GM21529 (cell line): ENCODE measurements at regions not wholly inside any gene's neighbourhood (a gene's known extent, or its start where the extent isn't known, plus 50 kb on each side); places are given as distances from the start of the nearest gene placed in this dataset.

ENCODE experiments used
- ATAC-seq: cut with Tn5 transposase; IDR thresholded peaks from one replicate; pipeline ENCODE4 v1.9.1; 2021; ENCODE audit not compliant: unreplicated experiment

DNA sequence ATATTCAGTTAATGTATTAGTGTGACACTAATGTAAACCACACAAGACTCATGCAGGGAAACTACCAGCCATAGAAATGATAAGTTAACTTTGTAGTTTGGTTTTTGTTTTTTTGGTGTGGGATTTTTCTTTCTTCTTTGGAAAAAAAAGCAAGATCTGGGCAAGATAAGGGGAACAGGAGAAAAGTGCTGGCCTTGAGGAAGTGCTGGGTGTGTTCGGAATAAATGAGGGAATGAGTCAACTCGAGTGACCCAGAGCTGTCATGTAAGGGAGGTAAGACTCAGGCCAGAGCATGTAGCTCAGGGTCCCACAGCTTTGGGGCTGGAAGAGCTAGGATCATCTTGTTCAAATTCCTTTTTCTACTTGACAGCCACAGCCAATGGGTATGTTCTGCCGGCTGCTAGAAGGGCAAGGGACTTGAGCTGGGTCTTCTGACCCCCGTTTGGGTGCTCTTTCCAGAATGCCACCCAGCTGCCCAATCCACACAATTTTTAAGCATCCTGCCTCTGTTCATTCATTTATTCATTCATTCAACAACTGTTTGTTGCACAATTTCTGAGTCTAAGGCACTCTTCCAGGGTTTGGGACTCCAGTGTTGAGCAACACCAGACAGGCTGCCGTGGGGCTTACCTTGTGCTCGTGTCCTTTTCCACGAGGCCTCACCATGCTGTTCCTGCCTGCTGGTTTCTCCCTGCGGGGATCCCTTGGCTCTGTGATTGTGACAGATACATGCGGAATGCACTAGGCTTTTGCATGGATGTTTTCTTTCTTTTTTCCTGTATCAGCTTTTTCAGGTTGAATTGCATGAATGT, 54.5 kb downstream of the CLDN34 start:
- no peak for ATAC-seq

GRCh38 chrX:10022273-10022541, 55.0 kb downstream of the CLDN34 start:
- ATAC-seq, result no peak

DNA sequence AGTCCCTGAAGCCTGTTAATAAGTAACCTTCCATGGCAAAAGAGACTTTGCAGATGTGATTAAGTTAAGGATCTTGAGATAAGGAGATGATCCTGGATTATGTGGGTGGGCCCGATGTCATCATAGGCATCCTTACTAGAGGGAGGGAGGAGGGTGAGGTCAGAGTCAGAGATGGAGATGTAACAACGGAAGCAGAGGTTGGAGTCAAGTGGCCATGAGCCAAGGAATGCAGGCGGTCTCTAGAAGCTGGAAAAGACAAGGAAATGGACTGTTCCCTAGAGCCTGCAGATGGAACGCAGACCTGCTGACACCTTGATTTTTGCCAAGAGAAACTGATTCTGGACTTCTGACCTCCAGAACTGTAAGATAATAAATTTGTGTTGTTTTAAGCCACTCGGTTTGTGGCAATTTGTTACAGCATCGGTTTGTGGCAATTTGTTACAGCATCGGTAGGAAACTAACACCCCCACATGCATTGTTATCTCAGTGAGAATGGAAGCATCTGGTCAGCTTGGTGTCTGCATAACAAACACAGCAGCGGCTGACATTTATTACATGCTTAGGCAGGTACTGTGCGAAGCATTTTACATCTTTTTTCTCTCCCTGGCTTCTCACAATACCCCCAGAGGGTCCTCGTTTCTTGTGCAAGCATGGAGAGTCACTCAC, 55.6 kb downstream of the CLDN34 start:
- ATAC-seq, result no peak

- no peak for ATAC-seq
Observed at GRCh38 chrX:10023821-10024220, 56.7 kb downstream of the CLDN34 start.

DNA sequence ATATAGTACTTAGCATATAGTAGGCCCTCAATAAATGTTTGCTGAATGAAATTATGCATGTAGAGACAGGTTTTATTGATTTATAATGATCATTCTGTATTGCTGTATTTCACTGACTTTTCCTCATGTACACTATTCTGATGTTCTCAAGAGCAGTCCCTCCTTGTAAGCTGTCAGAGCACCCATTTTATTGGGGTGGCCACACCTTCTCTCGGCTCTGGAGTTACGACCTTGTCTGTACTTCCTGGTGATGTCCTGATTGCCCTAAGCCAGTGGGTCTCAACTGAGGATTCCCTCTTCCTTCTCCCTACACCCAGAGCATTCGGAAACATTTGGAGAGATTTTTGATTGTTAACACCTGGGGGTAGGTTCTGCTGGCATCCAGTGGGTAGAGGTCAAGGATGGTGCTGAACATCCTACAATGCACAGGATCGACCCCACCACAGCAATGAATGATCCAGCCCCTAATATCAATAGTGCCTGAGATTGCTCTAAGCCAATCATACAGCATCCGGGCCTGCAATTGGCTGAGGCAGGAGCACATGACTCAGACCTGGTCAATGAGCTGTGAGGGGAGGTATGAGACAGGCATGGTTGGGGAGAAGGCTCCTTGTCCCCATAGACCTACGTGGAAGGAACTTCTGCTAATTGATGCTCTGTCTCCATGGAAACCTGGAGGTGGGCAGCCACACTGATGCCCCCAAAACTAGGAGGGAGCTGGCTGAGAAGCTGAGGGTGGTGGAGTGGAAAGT, 58.8 kb downstream of the CLDN34 start:
- no peak for ATAC-seq

DNA sequence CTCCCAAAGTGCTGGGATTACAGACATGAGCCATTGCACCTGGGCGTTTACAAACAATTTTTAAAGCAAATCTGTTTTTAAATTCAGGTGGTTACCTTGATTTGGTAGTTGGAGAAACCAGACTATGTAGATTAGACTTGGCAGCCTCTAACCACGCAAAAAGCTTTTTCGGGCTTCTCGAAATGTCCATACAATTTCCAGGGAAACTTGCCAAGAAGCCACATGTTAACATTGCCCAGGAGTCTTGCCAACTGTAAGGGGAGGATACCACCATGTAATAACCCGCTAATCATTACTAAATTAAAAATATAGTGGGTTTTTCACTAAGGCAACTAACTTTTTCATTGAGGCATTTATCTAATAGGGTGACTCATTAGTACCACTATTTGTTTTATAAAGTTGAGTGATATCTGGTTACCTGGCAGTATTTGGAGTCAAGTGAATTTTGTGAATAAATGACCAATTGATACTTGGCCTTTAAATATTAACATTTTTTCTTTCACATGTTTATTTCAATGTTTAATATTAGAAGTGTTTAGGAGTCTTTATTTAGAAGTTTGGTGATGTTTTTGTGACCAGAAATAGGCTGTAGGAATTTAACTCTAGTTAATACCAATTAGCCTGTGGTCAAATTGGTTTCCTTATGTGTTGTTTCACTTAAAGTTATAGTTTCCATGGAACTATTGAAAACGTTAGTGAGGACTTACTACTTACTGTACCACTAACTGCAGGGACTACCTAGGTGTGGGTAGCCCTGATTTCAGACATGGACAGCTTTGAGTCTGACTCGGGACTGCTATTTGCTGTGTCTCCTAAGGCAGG, 61.3 kb downstream of the CLDN34 start:
- no peak for ATAC-seq

DNA sequence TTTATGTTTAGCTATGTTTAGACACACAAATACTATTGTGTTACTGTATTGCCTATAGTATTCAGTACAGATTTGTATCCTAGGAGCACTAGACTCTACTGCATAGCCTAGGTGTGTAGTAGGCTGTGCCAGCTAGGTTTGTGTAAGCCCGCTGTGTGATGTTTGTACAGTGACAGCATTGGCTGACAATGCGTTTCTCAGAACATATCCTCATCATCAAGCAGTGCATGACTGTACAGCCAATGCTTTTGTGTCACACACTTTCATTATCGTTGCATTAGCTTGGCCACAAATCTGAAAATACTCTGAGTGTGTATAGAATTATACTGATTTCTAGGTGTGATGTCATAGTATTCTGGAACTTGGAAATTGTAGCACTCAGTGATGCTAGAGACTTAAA, 63.4 kb downstream of the CLDN34 start:
- ATAC-seq, result no peak

DNA sequence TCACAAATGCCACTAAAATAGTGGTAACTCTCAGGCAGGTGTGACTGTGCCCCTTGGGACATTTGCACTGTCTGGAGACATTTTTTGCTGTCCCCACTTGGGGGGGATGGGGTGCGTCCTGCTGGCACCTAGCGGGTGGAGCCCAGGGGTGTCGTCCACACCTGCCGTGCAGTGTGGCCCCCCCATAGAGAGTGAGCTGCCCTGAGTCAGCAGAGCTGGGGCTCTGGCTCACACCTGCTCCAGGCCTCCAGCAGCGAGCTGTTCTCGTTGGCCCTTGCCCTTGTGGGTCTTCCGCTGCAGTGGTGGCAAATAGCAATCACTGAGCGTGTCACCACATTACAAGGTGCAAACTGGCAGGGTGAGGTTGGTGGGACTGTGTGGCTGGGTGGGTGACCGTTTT, 64.6 kb downstream of the CLDN34 start:
- no peak for ATAC-seq

- no peak for ATAC-seq
Observed at GRCh38 chrX:10032147-10032546, 65.0 kb downstream of the CLDN34 start.

GRCh38 chrX:10033375-10034007, 66.3 kb downstream of the CLDN34 start:
- no peak for ATAC-seq

GRCh38 chrX:10034740-10035260, 67.6 kb downstream of the CLDN34 start:
- ATAC-seq, result no peak

DNA sequence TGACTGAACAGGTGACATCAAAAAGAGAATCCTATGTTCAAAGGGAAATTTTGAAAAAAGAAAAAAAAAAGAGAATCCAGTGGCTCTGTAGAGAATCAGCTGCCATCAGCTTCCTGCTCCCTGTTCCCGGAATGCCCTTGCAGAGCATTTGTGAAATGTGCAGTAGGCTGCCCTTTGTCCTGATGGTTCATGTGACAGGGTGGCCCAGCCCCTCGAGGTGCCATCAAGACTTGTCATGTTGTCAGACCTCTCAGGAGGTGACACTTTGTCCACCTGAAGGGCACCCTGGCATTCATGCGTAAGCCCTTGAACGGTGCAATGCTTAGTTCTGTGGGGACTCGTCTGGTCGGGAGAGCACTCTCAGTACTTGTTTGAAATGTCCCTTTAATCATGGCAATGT, 71.4 kb downstream of the CLDN34 start:
- no peak for ATAC-seq

GRCh38 chrX:10039821-10040793, 72.9 kb downstream of the CLDN34 start:
- ATAC-seq, result no peak

DNA sequence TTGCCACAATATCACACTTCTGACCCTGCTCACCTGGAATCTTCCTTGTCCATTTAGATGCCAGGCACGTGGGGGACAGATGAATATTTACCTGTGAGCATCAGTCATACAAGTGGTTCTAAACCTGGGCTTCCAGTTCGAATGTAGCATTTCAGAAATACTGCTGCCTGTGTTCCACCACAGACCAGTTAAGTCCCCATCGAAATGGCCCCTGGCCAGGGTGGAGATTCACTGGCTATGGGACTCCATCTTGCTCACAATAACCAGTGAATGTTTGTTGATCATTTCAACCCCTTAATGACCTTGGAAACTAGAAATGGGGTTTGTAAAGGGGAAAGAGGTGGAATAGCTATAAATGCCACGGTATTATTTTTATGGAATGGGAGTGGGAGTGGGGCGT, 73.8 kb downstream of the CLDN34 start:
- ATAC-seq, result no peak

DNA sequence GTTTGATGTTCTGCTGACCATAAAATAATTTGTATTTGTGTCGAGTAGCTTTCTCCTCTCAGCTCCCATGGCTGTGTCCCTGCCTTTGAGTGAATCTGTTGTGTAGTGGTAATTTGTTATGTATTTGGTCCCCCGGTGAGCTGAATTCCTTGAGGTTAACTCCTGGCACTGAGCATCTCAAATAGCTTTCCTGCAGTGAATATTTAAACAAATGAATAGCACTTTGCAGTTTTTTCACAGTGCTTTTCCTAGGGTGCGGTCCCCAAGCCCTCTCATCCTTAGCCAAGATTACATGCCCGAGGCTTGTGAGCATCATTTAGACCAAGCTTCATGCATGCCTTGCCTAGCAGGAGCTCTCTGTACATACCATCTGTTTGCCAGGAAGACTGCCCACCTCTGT, 74.2 kb downstream of the CLDN34 start:
- no peak for ATAC-seq

- ATAC-seq, result no peak
Observed at GRCh38 chrX:10042055-10042454, 74.9 kb downstream of the CLDN34 start.

GRCh38 chrX:10043386-10043785, 76.2 kb downstream of the CLDN34 start:
- ATAC-seq, result no peak

DNA sequence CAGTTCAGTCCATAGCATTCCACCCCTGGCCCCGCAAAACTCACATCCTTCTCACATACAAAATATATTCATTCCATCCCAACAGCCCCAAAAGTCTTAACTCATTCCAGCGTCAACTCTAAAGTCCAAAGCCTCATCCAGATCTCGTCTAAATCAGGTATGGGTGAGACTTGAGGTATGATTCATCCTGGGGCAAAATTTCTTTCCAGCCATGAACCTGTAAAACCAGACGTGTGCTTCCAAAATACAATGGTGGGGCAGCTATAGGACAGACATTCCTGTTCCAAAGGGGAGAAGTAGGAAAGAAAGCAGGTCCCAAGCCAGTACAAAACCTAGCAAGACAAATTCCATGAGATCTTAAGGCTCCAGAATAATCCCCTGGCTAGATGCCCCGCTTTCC, 76.9 kb downstream of the CLDN34 start:
- no peak for ATAC-seq

GRCh38 chrX:10045327-10046000, 78.3 kb downstream of the CLDN34 start:
- ATAC-seq, result no peak
